Peyer's patch (tissue), 4 donors: ENCODE measurements at regions not wholly inside any gene's neighbourhood (a gene's known extent, or its start where the extent isn't known, plus 50 kb on each side); places are given as distances from the start of the nearest gene placed in this dataset.

Experiments
- DNase-seq, 3 donors: peaks; one replicate each; pipeline ENCODE4 v3.0.0-alpha.2; 2017 to 2019
- H3K27ac ChIP-seq, 4 donors: fragments of 200-600 bp; sonication (generic); one replicate each; pipeline ENCODE4 v1.5.1; 2016 to 2019
- H3K27me3 ChIP-seq, 2 donors: fragments of 200-600 bp; sonication (generic); one replicate each; pipeline ENCODE4 v1.5.1; 2019
- H3K36me3 ChIP-seq, 3 donors: fragments of 200-600 bp; sonication (generic); one replicate each; pipeline ENCODE4 v1.5.1; 2016 to 2019
- H3K4me1 ChIP-seq, 4 donors: fragments of 200-600 bp; sonication (generic); one replicate each; pipeline ENCODE4 v1.5.1; 2016 to 2019
- H3K4me3 ChIP-seq, 4 donors: fragments of 200-600 bp; sonication (generic); 1 replicate in 3 of 4; 2 replicates in 1 of 4; pipeline ENCODE4 v1.5.1; 2016 to 2019; ENCODE audit warnings: mild to moderate bottlenecking in 1 of 4
- H3K9me3 ChIP-seq, 4 donors: fragments of 200-600 bp; sonication (generic); one replicate each; pipeline ENCODE4 v1.5.1; 2016 to 2019; ENCODE audit warnings: mild to moderate bottlenecking in 1 of 4
- POLR2A ChIP-seq, 2 donors: fragments of 450-650 bp; IDR thresholded peaks; one replicate each; pipeline ENCODE4 v1.5.1; 2017; ENCODE audit warnings: antibody characterized with exemption in 2 of 2, mild to moderate bottlenecking in 2 of 2, moderate library complexity in 2 of 2
- TF ChIP-seq, protein P1 (sequence below), 6 experiments: fragments of 450-650 bp in 4 of 6; fragments of 200-600 bp in 2 of 6; sonication (generic) in 1 of 6; IDR thresholded peaks; one replicate each; pipeline ENCODE4 v1.5.1; 2017 to 2019; ENCODE audit warnings: antibody characterized with exemption in 6 of 6, mild to moderate bottlenecking in 3 of 6, moderate library complexity in 1 of 6

DNA sequence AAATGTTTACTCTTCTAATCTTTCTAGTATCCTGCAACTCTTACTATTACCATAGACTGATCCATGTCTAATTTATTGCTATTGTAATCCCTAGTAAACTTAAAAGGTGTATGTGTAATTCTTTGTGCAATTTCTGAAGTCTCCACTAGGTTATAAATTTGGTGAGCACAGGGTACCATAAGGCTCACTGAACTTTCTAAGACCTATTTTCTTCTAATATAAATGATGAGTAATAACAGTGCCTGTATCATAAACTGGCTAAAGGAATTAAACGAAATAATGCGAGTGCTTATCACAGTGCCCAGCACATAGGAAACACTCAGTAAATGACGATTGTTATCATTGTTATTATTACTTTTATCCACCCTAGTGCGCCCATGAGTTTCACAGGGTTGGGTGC is 119.1 kb downstream of the KLF12 start:
- H3K27ac ChIP-seq, result no peak overlapping the region
- no peaks in the 10 kb centered on the region for H3K27me3 ChIP-seq
- no peaks in the 10 kb centered on the region for H3K36me3 ChIP-seq
- no peaks in the 10 kb centered on the region for H3K9me3 ChIP-seq
- H3K4me3 ChIP-seq, result no peak overlapping the region
- no peaks in the 10 kb centered on the region for H3K4me1 ChIP-seq
- no peak for DNase-seq
- TF ChIP-seq, protein P1, sequence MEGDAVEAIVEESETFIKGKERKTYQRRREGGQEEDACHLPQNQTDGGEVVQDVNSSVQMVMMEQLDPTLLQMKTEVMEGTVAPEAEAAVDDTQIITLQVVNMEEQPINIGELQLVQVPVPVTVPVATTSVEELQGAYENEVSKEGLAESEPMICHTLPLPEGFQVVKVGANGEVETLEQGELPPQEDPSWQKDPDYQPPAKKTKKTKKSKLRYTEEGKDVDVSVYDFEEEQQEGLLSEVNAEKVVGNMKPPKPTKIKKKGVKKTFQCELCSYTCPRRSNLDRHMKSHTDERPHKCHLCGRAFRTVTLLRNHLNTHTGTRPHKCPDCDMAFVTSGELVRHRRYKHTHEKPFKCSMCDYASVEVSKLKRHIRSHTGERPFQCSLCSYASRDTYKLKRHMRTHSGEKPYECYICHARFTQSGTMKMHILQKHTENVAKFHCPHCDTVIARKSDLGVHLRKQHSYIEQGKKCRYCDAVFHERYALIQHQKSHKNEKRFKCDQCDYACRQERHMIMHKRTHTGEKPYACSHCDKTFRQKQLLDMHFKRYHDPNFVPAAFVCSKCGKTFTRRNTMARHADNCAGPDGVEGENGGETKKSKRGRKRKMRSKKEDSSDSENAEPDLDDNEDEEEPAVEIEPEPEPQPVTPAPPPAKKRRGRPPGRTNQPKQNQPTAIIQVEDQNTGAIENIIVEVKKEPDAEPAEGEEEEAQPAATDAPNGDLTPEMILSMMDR (IDR thresholded peaks at IDR 0.05), result no peak
- no peak for TF ChIP-seq POLR2A (IDR thresholded peaks at IDR 0.05)

DNA sequence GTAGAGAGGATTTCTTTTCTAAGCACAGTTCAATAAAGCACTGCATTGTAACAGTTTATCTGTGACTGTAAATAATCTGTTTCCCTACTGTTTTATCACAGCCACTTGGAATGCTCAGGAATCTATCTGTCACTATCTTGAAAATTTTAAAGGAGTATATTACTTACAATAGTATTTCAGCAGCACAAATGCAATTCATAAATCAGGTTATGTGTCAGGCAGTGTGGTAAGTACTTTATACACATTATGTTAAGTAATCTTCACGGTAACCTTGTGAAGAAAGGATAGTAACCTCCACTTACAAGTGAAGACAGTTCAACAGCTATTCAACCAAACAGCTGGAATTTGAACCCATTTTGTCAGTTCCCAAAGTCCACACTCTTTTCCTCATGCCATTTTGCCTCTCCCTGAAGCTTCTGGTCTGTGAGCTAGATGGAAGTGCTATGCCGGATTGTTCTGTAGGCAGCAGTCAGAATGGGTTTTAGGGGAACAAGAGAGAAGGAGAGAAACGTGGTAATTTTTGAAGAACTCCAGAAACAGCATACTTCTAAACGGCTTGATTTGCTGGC is 125.0 kb downstream of the KLF12 start:
- TF ChIP-seq POLR2A (IDR thresholded peaks at IDR 0.05), result no peak
- TF ChIP-seq, protein P1 (IDR thresholded peaks at IDR 0.05), result no peak
- Histone ChIP-seq H3K4me1 (no peaks in the 10 kb centered on the region), H3K9me3 (no peaks in the 10 kb centered on the region), H3K4me3 (no peak overlapping the region), H3K36me3 (no peaks in the 10 kb centered on the region), H3K27ac (no peak overlapping the region), H3K27me3 (no peaks in the 10 kb centered on the region)
- DNase-seq, result no peak

DNA sequence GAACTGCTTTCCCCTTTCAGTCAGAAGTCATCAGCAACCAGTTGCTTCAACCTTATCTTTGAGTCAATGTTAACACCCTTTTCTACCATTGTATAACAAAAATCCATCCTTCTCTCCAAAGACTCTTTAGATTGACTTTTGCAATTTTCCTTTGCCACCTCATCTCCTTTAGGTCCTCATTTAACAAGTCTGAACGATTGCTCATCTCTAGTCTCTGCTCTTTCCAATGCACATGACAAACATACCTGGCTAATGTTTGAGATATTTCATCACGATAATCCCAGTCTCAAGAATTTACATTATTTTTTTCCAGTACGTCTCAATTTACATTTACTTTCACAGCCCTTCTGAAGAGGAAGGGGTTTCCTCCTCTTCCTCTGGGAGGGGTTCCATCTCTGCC is 127.5 kb downstream of the KLF12 start:
- Histone ChIP-seq H3K9me3 (no peaks in the 10 kb centered on the region), H3K4me3 (no peak overlapping the region), H3K4me1 (no peaks in the 10 kb centered on the region), H3K27me3 (no peaks in the 10 kb centered on the region), H3K36me3 (no peaks in the 10 kb centered on the region), H3K27ac (no peak overlapping the region)
- no peak for DNase-seq
- TF ChIP-seq, protein P1 (IDR thresholded peaks at IDR 0.05), result no peak
- no peak for TF ChIP-seq POLR2A (IDR thresholded peaks at IDR 0.05)

DNA sequence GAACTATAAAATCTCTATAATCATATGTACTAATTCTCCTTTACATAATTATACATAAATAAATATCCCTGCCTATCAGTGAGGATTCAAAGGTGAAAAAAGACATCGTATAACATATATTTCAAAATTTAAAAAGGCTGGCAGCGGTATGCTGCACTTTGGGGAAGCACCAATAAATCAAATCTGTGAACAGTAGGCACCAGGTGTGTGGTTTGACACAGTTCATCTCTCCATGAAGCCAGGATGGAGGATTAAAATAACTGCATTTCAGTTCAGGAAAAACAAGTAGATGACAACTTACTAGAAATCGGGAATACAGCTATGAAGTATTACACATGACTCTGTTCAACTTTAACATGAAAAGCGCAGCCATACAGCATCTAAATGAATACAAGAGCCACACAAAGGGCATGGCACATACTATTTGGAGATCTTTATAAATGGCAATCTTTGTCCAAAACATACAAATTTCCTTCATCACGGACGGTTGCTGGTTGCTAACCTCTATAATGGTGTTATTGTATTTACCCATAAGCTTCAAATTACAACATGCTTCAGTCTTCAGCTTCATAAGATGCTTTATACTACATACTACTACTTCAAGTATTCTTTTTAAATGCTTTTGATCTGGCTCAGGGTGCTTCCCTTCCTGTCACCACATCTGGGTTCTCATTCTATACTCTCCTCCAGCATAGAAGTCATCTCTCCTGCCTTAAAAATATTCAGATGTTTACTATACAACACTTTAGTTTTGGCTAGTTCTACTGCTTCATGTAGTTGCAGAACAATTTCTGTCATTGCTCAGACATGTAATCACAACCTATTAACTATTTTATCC is 128.7 kb downstream of the KLF12 start:
- DNase-seq, result no peak
- H3K27ac ChIP-seq, result no peak overlapping the region
- H3K4me3 ChIP-seq, result no peak overlapping the region
- H3K27me3 ChIP-seq, result no peaks in the 10 kb centered on the region
- no peaks in the 10 kb centered on the region for H3K36me3 ChIP-seq
- no peaks in the 10 kb centered on the region for H3K4me1 ChIP-seq
- TF ChIP-seq, protein P1 (IDR thresholded peaks at IDR 0.05), result no peak
- TF ChIP-seq POLR2A (IDR thresholded peaks at IDR 0.05), result no peak
- no peaks in the 10 kb centered on the region for H3K9me3 ChIP-seq

DNA sequence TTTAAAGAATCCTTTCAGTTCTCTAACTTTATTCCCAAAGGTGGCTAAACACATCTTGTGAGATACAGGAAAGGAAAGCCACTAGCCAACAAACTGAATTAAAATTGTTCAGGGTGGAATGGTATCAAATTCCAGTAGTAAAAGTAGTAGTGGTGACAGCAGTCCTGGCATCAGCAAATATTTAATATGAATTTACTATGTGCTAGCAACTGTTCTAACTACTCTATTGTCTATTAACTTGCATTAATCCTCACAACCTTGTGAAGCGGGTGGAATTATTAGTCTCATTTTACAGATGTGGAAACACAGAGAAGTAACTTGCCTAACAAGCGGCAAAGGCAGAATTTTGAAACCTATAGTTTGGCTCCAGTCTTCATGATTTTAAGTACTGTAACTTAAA is 130.1 kb downstream of the KLF12 start:
- no peak for DNase-seq
- Histone ChIP-seq H3K4me3 (no peak overlapping the region), H3K4me1 (no peaks in the 10 kb centered on the region), H3K36me3 (no peaks in the 10 kb centered on the region), H3K27me3 (no peaks in the 10 kb centered on the region), H3K27ac (no peak overlapping the region), H3K9me3 (no peaks in the 10 kb centered on the region)
- TF ChIP-seq POLR2A (IDR thresholded peaks at IDR 0.05), result no peak
- TF ChIP-seq, protein P1 (IDR thresholded peaks at IDR 0.05), result no peak
